ENCODE measurements at regions not wholly inside any gene's neighbourhood (a gene's known extent, or its start where the extent isn't known, plus 50 kb on each side); places are given as distances from the start of the nearest gene placed in this dataset.
"Not testable (repeated sequence)": the region's sequence is repeated elsewhere in the genome, so short reads cannot be mapped to it uniquely, and the experiment has no call there.

DNA sequence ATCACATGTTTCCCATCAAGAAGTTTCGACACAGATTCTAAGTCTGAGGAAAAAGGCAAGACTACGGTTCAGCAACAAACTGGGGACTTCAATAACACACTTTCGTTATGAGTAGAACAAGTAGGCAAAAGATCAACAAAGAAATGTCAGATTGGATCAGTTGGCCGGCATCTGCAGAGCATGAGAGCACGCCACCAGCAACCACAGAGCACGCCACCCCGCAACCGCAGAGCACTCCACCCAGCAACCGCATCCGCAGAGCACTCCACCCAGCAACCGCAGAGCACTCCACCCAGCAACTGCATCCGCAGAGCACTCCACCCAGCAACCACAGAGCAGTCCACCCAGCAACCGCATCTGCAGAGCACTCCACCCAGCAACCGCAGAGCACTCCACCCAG, 89.7 kb upstream of the FAM20C start:
- H3K4me3 Mint-ChIP-seq = no peak overlapping the region
- peaks cover 16% of the 10 kb centered on the region for H3K27me3 Mint-ChIP-seq (ENCODE audit: low read depth, poor library complexity)
- no peak overlapping the region for H3K27ac Mint-ChIP-seq
- DNase-seq = no peak
- H3K36me3 Mint-ChIP-seq (ENCODE audit: low read depth) = no peaks in the 10 kb centered on the region
- peaks cover 7% of the 10 kb centered on the region for H3K9me3 Mint-ChIP-seq
- no peaks in the 10 kb centered on the region for H3K4me1 Mint-ChIP-seq
- TF ChIP-seq, protein P1, sequence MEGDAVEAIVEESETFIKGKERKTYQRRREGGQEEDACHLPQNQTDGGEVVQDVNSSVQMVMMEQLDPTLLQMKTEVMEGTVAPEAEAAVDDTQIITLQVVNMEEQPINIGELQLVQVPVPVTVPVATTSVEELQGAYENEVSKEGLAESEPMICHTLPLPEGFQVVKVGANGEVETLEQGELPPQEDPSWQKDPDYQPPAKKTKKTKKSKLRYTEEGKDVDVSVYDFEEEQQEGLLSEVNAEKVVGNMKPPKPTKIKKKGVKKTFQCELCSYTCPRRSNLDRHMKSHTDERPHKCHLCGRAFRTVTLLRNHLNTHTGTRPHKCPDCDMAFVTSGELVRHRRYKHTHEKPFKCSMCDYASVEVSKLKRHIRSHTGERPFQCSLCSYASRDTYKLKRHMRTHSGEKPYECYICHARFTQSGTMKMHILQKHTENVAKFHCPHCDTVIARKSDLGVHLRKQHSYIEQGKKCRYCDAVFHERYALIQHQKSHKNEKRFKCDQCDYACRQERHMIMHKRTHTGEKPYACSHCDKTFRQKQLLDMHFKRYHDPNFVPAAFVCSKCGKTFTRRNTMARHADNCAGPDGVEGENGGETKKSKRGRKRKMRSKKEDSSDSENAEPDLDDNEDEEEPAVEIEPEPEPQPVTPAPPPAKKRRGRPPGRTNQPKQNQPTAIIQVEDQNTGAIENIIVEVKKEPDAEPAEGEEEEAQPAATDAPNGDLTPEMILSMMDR (IDR thresholded peaks at IDR 0.05) = no peak

DNA sequence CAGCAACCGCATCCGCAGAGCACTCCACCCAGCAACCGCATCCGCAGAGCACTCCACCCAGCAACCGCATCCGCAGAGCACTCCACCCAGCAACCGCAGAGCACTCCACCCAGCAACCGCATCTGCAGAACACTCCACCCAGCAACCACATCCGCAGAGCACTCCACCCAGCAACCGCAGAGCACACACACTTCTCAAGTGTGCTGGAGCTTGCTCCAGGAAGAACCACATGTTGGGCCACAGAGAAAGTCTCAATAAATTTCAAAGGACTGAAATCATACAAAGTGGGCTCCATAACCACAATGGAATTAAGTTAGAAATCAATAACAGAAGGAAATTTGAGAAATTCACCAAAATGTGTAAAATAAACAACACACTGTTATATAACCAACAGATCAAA, 88.4 kb upstream of the FAM20C start:
- DNase-seq; H3K27ac Mint-ChIP-seq; H3K36me3 Mint-ChIP-seq (ENCODE audit: low read depth); H3K4me3 Mint-ChIP-seq; H3K4me1 Mint-ChIP-seq; H3K9me3 Mint-ChIP-seq: not testable (repeated sequence)
- peaks cover 21% of the 10 kb centered on the region for H3K27me3 Mint-ChIP-seq (ENCODE audit: low read depth, poor library complexity)

DNA sequence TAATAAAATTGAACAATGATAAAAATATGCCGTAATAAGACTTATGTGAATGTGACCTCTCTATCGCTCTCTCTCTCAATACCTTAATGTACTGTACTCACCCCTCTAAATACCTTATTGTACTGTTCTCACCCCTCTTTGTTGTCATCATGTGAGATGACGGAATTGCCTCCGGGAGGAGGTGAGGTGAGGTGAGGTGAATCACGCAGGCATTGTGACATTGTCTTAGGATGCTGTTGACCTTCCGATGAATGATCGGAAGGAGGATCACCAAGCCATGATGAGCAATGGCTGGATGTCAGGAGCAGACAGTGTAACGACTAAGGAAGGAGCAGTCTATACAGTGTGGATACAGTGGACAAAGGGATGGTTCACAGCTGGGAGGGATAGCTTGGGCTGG, 87.4 kb upstream of the FAM20C start:
- Mint-ChIP-seq H3K4me3 (no peak overlapping the region), H3K27me3 (ENCODE audit: low read depth, poor library complexity) (peaks cover 21% of the 10 kb centered on the region), H3K36me3 (ENCODE audit: low read depth) (no peaks in the 10 kb centered on the region), H3K27ac (no peak overlapping the region), H3K9me3 (no peaks in the 10 kb centered on the region), H3K4me1 (no peaks in the 10 kb centered on the region)
- no peak for DNase-seq
- TF ChIP-seq, protein P1 (IDR thresholded peaks at IDR 0.05) = no peak

DNA sequence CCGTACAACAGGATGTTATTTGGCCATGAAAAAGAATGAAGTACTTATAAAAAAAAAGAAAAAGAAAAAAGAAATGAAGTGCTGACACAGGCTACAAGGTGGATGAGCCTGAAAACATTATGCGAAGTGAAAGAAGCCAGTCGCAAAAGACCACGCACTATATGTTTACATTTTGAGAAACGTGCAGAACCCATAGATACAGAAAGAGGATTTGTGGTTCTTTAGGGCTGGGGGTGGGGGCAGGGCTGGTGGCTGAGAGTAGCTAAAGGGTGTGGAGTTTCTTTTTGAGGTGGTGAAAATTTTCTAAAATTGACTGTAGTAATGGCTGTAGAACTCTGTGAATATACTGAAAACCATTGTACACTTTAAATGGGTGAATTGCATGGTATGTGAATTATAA, 86.0 kb upstream of the FAM20C start:
- Mint-ChIP-seq H3K9me3 (peaks cover under 1% of the 10 kb centered on the region), H3K27ac (no peak overlapping the region), H3K4me3 (no peak overlapping the region), H3K4me1 (no peaks in the 10 kb centered on the region), H3K27me3 (ENCODE audit: low read depth, poor library complexity) (peaks cover 17% of the 10 kb centered on the region), H3K36me3 (ENCODE audit: low read depth) (no peaks in the 10 kb centered on the region)
- TF ChIP-seq, protein P1 (IDR thresholded peaks at IDR 0.05) = no peak
- no peak for DNase-seq

DNA sequence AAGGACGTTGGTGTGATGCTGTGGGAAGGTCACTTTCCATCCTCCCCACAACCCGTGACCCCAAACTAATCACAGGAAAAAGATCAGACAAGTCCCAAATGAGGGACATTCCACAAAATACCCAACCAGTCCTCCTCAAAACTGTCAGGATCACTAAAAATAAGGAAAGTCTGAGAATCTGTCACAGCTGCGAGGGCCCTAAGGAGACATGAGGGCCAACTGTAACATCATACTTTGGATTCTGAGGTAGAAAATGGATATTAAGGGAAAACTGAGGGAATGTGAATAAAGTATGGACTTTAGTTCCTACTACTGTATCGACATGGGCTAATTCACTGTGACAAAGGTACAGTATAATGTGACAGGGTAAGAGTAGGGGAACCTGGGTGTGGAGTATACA, 85.1 kb upstream of the FAM20C start:
- Mint-ChIP-seq H3K9me3 (peaks cover 9% of the 10 kb centered on the region), H3K4me3 (no peak overlapping the region), H3K27ac (no peak overlapping the region), H3K27me3 (ENCODE audit: low read depth, poor library complexity) (peaks cover 17% of the 10 kb centered on the region), H3K36me3 (ENCODE audit: low read depth) (no peaks in the 10 kb centered on the region), H3K4me1 (no peaks in the 10 kb centered on the region)
- TF ChIP-seq, protein P1 (IDR thresholded peaks at IDR 0.05) = no peak
- no peak for DNase-seq

DNA sequence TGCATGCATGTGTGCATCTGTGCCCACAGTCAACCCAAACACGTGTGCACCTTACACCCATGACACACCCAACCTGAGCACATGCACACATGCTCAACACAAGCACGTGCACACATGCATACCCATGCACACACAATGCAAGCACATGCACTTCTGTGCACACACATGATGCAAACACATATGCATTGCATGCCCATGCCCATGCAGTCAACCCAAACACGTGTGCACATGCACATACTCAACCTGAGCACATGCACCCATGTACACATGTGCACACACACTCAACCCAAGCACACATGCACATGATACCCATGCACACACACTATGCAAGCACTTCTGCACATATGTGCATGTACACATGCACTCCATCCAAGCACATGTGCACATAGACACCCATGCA, 84.5 kb upstream of the FAM20C start:
- Mint-ChIP-seq H3K4me1 (no peaks in the 10 kb centered on the region), H3K36me3 (ENCODE audit: low read depth) (no peaks in the 10 kb centered on the region), H3K27ac (no peak overlapping the region), H3K4me3 (no peak overlapping the region), H3K27me3 (ENCODE audit: low read depth, poor library complexity) (peaks cover 17% of the 10 kb centered on the region), H3K9me3 (peaks cover 16% of the 10 kb centered on the region)
- DNase-seq = no peak
- TF ChIP-seq, protein P1 (IDR thresholded peaks at IDR 0.05) = no peak

Data from nephron progenitor cell (in vitro differentiated cells).